ENCODE measurements at regions not wholly inside any gene's neighbourhood (a gene's known extent, or its start where the extent isn't known, plus 50 kb on each side); places are given as distances from the start of the nearest gene placed in this dataset.
"Not testable (repeated sequence)": the region's sequence is repeated elsewhere in the genome, so short reads cannot be mapped to it uniquely, and the experiment has no call there.

DNA sequence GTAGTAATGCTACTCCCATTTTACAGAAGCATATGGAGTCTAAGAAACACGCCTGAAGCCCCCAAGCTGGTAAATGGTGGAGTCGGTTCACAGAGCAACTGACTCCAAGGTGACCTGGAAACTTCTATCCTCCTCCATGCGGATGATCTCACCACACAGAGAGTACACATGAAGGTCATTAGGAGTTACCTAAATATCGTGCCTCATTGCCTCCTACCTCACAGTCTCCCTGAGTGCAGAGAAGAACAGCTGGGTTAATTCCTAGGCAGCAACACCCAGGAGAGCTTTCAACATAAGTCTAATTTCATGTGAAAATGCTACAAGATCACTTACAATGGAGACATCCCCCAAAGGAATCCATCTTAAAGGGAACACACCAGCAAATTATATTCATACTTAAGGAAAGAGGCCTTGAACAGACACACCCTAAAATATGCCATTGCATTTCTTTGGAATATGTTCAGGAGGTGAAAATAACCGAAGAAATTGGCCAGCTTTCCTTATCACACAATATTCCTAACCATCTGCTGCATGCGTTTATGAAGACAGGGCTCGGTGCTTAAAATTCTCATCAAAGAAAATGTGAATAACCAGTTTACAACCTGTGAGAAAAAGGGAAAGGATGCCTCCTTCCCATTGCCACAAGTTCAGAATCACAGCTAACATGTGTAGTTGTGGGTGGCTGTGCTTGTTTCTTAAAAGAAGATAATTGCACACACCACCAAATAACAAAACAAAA is 203.6 kb upstream of the NBEA start:
- Histone ChIP-seq H3K9me3 (ENCODE audit: insufficient read depth, low read depth, low read length) (no peaks in the 10 kb centered on the region), H3K9me2 (replicated peaks; ENCODE audit: low read depth, low read length) (no peaks in the 10 kb centered on the region), H3K36me3 (ENCODE audit: insufficient read depth, low read length) (no peaks in the 10 kb centered on the region), H3K79me2 (ENCODE audit: insufficient read depth, low read length) (no peaks in the 10 kb centered on the region), H3K4me3 (ENCODE audit: low read length, poor library complexity, severe bottlenecking) (no peak overlapping the region), H3K9ac (ENCODE audit: low read depth, low read length, poor library complexity, severe bottlenecking) (no peak overlapping the region), H3K4me1 (ENCODE audit: insufficient read depth, low read length, poor library complexity, severe bottlenecking) (no peaks in the 10 kb centered on the region), H2AFZ (ENCODE audit: low read length) (no peak overlapping the region), H3F3A (ENCODE audit: low read depth) (no peaks in the 10 kb centered on the region), H4K20me1 (ENCODE audit: insufficient read depth, low read length, poor library complexity, severe bottlenecking) (no peaks in the 10 kb centered on the region), H3K27me3 (ENCODE audit: insufficient read depth, low read length, poor library complexity, severe bottlenecking) (no peaks in the 10 kb centered on the region), H3K4me2 (ENCODE audit: low read depth, low read length, poor library complexity, severe bottlenecking) (no peak overlapping the region)
- TF ChIP-seq EZH2phosphoT487 (IDR thresholded peaks at IDR 0.05; ENCODE audit: borderline replicate concordance): no peak
- TF ChIP-seq, protein P1, sequence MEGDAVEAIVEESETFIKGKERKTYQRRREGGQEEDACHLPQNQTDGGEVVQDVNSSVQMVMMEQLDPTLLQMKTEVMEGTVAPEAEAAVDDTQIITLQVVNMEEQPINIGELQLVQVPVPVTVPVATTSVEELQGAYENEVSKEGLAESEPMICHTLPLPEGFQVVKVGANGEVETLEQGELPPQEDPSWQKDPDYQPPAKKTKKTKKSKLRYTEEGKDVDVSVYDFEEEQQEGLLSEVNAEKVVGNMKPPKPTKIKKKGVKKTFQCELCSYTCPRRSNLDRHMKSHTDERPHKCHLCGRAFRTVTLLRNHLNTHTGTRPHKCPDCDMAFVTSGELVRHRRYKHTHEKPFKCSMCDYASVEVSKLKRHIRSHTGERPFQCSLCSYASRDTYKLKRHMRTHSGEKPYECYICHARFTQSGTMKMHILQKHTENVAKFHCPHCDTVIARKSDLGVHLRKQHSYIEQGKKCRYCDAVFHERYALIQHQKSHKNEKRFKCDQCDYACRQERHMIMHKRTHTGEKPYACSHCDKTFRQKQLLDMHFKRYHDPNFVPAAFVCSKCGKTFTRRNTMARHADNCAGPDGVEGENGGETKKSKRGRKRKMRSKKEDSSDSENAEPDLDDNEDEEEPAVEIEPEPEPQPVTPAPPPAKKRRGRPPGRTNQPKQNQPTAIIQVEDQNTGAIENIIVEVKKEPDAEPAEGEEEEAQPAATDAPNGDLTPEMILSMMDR (conservative IDR thresholded peaks at IDR 0.05; ENCODE audit: low read length): no peak

GRCh38 chr13:34747056-34747455 is 195.0 kb upstream of the NBEA start:
- H4K20me1 ChIP-seq (ENCODE audit: insufficient read depth, low read length, poor library complexity, severe bottlenecking); H3K27me3 ChIP-seq (ENCODE audit: insufficient read depth, low read length, poor library complexity, severe bottlenecking); H3K4me2 ChIP-seq (ENCODE audit: low read depth, low read length, poor library complexity, severe bottlenecking); H3F3A ChIP-seq (ENCODE audit: low read depth); H3K4me1 ChIP-seq (ENCODE audit: insufficient read depth, low read length, poor library complexity, severe bottlenecking); H3K9ac ChIP-seq (ENCODE audit: low read depth, low read length, poor library complexity, severe bottlenecking); H3K4me3 ChIP-seq (ENCODE audit: low read length, poor library complexity, severe bottlenecking); H3K79me2 ChIP-seq (ENCODE audit: insufficient read depth, low read length); H3K9me3 ChIP-seq (ENCODE audit: insufficient read depth, low read depth, low read length); H3K36me3 ChIP-seq (ENCODE audit: insufficient read depth, low read length); H2AFZ ChIP-seq (ENCODE audit: low read length); H3K9me2 ChIP-seq (replicated peaks; ENCODE audit: low read depth, low read length): not testable (repeated sequence)

DNA sequence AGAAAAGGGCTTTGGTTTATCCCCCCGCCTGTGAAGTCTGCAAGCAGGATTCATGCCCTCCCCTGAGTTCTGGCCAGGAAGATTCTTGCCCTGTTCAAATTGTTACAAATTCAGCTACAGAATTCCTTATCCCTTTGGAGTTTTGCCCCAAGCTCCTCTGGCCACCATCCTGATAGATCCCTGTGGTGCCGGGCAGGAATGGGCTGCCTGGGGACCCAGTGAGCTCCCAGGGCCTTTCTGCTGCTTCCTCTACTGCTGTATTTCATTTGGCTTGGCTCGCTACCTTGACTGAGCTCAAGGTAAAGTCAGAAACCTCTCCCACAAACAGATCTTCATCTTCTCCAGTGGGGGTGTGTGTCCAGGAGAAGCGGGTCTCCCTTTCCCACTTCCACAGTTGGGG is 194.6 kb upstream of the NBEA start:
- Histone ChIP-seq H3K27me3 (ENCODE audit: insufficient read depth, low read length, poor library complexity, severe bottlenecking) (no peaks in the 10 kb centered on the region), H3K79me2 (ENCODE audit: insufficient read depth, low read length) (no peaks in the 10 kb centered on the region), H3F3A (ENCODE audit: low read depth) (no peaks in the 10 kb centered on the region), H3K9me3 (ENCODE audit: insufficient read depth, low read depth, low read length) (no peaks in the 10 kb centered on the region), H3K4me1 (ENCODE audit: insufficient read depth, low read length, poor library complexity, severe bottlenecking) (no peaks in the 10 kb centered on the region), H3K4me2 (ENCODE audit: low read depth, low read length, poor library complexity, severe bottlenecking) (no peak overlapping the region), H3K36me3 (ENCODE audit: insufficient read depth, low read length) (no peaks in the 10 kb centered on the region), H3K9ac (ENCODE audit: low read depth, low read length, poor library complexity, severe bottlenecking) (no peak overlapping the region), H4K20me1 (ENCODE audit: insufficient read depth, low read length, poor library complexity, severe bottlenecking) (no peaks in the 10 kb centered on the region), H2AFZ (ENCODE audit: low read length) (no peak overlapping the region), H3K9me2 (replicated peaks; ENCODE audit: low read depth, low read length) (no peaks in the 10 kb centered on the region), H3K4me3 (ENCODE audit: low read length, poor library complexity, severe bottlenecking) (no peak overlapping the region)
- TF ChIP-seq, protein P1 (conservative IDR thresholded peaks at IDR 0.05; ENCODE audit: low read length): no peak
- TF ChIP-seq EZH2phosphoT487 (IDR thresholded peaks at IDR 0.05; ENCODE audit: borderline replicate concordance): no peak

- TF ChIP-seq, protein P1 (conservative IDR thresholded peaks at IDR 0.05; ENCODE audit: low read length): no peak
- no peak for TF ChIP-seq EZH2phosphoT487 (IDR thresholded peaks at IDR 0.05; ENCODE audit: borderline replicate concordance)
- H3K79me2 ChIP-seq (ENCODE audit: insufficient read depth, low read length): no peaks in the 10 kb centered on the region
- no peak overlapping the region for H3K4me3 ChIP-seq (ENCODE audit: low read length, poor library complexity, severe bottlenecking)
- no peaks in the 10 kb centered on the region for H3K27me3 ChIP-seq (ENCODE audit: insufficient read depth, low read length, poor library complexity, severe bottlenecking)
- H3K4me1 ChIP-seq (ENCODE audit: insufficient read depth, low read length, poor library complexity, severe bottlenecking): no peaks in the 10 kb centered on the region
- H2AFZ ChIP-seq (ENCODE audit: low read length): no peak overlapping the region
- no peaks in the 10 kb centered on the region for H3K9me2 ChIP-seq (replicated peaks; ENCODE audit: low read depth, low read length)
- H3F3A ChIP-seq (ENCODE audit: low read depth): no peaks in the 10 kb centered on the region
- H4K20me1 ChIP-seq (ENCODE audit: insufficient read depth, low read length, poor library complexity, severe bottlenecking): no peaks in the 10 kb centered on the region
- H3K4me2 ChIP-seq (ENCODE audit: low read depth, low read length, poor library complexity, severe bottlenecking): no peak overlapping the region
- H3K36me3 ChIP-seq (ENCODE audit: insufficient read depth, low read length): no peaks in the 10 kb centered on the region
- no peaks in the 10 kb centered on the region for H3K9me3 ChIP-seq (ENCODE audit: insufficient read depth, low read depth, low read length)
- H3K9ac ChIP-seq (ENCODE audit: low read depth, low read length, poor library complexity, severe bottlenecking): no peak overlapping the region
These were observed 194.0 kb upstream of the NBEA start for GRCh38 chr13:34748073-34748472.
